NAMALWA (cell line): ENCODE measurements at regions not wholly inside any gene's neighbourhood (a gene's known extent, or its start where the extent isn't known, plus 50 kb on each side); places are given as distances from the start of the nearest gene placed in this dataset.

ENCODE experiments used
- DNase-seq: peaks from one replicate; pipeline ENCODE4 v3.0.0-alpha.2; 2015; ENCODE audit warnings: low spot score

GRCh38 chrX:143171703-143172102 lies 146.0 kb downstream of the SPANXN4 start:
- no peak for DNase-seq

DNA sequence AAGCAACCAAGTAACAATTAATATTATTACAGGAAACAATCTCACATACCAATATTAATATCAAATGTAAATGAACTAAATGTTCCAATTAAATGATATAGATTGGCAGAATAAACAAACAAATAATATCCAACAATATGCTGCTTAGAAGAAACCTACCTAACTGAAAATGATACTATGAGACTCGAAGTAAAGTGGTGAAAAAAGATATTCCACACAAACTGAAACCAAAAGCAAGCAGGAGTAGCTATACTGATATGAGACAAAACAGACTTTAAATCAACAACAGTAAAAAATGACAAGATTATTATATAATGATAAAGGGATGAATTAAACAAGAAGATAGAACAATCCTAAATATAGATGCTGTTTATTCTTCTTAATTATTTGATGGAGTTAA lies 140.1 kb downstream of the SPANXN4 start:
- DNase-seq: no peak

DNA sequence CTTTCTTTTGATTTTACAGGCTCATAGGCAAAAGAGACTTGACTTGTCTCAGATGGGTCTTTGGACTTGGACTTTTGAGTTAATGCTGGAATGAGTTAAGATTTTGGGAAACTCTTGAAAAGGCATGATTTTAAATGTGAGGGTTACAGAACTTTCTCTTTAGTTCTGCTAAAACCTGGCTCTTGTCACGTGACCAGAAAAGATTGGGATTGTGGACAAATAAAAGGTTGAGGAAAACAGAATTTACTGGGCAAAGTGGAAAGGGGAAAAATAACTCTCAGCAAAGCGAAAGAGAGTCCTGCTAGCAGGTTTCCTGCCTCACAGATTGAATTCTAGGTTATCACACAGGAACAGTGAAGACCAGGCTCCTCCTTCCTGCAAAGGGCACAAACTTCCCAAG lies 114.0 kb downstream of the SPANXN4 start:
- no peak for DNase-seq

DNA sequence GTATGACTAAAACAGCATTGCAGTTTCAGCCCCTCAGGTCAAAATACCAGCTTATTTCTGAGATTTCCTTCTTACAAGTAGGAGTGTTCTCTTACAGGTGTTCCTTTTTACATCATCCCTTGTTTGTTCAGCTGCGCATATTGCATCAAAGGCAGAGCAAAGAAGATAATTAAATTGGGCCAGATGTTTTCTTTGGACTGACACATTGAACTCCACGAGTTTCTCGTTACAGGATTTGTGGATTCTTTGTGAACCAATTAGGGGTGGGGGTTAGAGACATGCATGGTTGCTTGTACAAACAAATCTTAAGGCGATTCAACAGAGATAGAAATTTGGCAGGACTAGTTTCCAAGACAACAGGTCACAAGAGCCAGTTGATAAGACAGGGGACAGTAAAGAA lies 95.7 kb downstream of the SPANXN4 start:
- DNase-seq: no peak

DNA sequence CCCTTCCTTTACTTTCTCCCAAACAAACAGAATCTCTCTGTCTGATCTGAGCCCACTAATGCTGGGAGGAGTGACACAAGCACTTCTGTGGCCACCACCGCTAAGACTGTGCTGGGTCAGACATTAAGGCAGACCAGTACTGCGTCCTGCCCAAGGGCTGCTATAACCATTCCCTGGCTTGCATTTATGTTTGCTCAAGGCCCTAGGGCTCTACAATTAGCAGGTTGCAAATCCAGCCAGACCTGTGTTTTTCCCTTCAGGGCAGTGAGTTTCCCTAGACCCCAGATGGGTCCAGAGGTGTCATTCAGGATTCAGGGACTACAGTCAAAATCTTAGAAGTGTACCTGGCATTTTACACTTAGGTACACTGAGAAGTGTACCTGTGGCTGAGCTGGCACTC lies 89.7 kb downstream of the SPANXN4 start:
- DNase-seq: no peak

GRCh38 chrX:143095816-143096215 lies 70.1 kb downstream of the SPANXN4 start:
- DNase-seq: no peak

DNA sequence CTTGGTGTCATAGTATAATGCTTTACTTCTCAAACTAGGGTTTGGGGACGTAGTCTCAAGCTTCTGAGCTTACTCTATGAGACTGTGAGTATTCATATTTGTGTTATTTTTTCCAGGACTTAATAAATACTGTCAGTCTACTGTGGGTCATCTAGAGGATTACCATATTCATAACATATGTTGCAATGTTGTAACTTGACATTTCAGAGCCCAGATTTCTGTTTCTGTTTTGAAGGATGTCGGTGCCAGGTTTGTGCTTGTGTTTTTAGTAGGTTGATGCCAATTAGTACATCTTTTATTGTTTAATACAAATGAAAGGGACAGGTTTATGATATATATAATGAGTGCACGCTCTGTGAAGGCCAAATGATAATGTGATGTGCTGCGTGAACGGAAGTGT lies 69.6 kb downstream of the SPANXN4 start:
- no peak for DNase-seq

DNA sequence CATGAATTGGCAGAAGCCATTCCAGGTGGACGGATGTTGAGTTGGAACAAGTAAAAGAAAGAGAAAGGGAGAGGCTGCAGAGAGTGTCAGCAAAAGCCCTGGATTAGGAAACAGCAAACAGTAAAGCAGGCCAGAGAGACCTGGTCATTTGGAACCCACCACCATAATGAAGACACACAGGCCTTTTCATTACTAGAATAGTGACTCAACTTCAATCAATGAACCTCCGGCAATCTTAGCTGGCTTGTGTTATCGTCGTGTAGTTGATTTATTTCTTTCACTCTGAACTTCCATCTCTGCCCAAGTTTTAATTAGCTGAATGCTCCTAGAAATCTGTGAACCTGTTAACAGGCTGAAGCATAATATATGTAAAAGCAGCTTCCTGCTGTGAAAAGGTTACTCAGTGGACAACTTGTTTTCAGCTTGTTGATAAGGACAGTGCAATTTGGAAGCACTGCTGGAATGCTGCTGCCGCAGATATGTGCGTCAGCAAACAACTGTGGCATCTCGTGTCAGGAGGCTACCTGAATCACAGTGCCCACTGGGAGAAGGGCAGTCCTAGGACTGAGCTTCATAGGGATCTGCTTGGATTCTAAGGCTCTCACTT lies 68.8 kb downstream of the SPANXN4 start:
- no peak for DNase-seq
